Amniotic stem cell (primary cell): ENCODE measurements at regions not wholly inside any gene's neighbourhood (a gene's known extent, or its start where the extent isn't known, plus 50 kb on each side); places are given as distances from the start of the nearest gene placed in this dataset.

Experiments
- DNase-seq: peaks from one replicate; lab custom pipeline; 2025; lab: John Stamatoyannopoulos, UW

GRCh38 chr18:55780586-55781071 is 192.6 kb upstream of the TCF4 start:
- DNase-seq = no peak

DNA sequence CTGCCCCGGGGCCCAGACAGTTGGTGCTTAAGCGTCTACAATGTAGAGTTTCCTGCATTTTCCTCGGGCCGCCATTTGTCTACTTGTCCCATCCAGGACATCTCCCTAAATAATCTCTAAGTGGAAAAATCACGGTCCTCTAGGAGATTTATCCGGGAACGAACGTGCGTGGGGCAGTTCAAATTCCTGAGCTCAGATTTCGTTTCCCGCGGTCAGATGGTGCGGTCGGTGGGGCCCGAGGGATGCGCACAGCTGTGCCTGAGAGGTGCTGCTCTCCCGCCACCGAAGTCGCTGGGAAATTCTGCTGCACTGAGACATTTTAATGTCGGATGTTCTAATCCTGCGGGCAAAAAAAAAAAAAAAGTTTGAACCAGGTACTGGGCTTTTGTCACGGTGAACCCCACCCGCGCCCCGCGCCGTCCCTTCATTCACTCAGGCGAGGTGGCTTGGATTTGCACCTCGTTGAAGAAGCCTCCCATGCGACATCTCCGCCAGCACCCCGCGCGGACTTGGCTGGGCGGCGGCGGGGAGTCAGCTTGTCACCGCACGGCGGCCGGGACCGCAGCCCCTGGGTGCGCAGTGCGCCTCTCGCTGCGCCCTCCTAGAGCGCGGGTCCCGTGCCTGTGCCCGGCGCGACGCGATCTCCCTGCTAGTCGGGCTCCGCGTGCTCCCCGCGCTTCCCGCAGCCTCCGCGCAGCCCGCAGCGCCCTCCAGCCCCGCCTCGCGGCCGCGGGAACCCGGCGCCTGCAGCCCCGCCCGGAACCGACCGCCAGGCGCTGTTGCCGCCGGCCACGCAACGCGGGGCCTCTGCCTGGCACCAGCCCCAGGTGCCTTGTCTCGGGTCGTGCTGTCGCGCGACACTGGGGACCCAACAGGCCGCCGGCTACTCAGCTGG is 191.9 kb upstream of the TCF4 start:
- no peak for DNase-seq

GRCh38 chr18:55778788-55779690 is 191.0 kb upstream of the TCF4 start:
- DNase-seq = no peak

GRCh38 chr18:55777666-55778304 is 189.8 kb upstream of the TCF4 start:
- no peak for DNase-seq

DNA sequence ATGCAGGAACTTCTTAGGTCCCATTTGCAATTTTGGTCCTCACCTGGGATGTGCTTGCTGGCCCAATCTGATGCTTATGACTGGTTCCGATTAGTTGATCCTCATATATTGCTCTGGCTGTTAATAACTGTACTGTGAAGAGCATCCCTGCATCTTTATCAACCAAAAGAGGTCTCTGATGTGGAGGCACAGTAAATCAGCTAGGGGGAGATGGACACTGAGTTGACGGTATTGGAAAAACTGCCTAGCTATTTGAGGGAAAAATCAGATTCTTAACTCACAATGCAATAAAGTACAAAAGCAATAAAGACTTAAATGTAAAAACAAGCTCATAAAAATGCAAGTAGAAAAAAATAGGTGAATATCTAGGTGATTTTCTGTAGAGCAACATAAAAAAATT is 188.0 kb upstream of the TCF4 start:
- DNase-seq = no peak

GRCh38 chr18:55774505-55774904 is 186.5 kb upstream of the TCF4 start:
- DNase-seq = no peak

DNA sequence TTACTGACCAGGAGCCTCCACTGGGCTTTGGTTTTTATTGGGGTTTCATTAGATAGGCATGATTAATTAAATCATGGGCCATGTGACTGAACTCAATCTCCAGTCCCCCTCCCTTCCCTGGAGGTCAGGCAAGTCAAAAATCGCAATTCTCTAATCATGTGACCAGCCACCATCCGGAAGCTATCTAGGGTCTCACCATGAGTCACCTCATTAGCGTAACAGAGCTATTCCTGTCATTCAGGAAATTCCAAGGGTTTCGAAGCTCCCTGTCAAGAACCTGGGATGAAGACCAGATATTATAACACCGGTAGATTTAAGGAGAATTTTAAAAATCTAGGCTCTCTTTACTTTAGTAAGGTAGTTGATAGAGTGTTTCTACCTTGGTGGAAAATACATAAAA is 180.3 kb upstream of the TCF4 start:
- no peak for DNase-seq

GRCh38 chr18:55764386-55764785 is 176.4 kb upstream of the TCF4 start:
- DNase-seq = no peak

GRCh38 chr18:55763805-55764204 is 175.8 kb upstream of the TCF4 start:
- no peak for DNase-seq

DNA sequence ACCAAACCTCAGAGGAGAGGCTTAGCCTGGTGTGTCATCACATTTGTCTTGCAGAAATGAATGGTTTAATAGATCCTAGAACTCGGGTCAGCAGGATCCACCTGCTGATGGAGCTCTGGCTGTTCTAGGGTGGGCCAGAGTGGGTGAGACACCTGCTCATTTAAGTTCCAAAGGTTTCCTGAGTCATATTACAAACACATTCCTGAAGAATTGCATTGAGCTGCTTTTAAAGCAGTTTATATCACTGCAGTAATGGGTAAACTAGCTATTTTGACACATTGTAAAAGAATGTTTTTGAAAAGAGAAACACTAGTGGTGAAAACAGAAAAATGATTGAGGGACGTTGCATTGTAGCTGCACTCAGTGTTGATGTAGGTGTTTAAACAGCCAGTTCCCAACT is 175.3 kb upstream of the TCF4 start:
- no peak for DNase-seq

- DNase-seq = no peak
Observed at GRCh38 chr18:55762424-55762823, 174.4 kb upstream of the TCF4 start.

- no peak for DNase-seq
Observed at GRCh38 chr18:55753643-55754263, 165.8 kb upstream of the TCF4 start.

DNA sequence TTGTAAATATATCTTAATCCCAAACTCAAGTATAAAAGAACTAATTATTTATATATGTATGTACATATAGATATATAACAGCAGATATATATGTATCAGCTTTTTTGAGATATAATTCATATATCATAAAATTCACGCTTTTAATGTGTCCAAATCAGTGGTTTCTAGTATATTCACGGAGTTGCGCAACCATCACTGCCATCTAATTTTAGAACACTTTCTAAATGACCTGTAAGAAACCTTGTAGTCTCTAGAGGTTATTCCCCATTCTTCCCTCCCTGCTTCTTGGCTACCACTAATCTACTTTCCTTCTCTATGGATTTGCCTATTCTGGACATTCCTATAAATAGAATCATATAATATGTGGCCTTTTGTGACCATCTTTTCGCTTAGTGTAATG is 163.5 kb upstream of the TCF4 start:
- DNase-seq = no peak

GRCh38 chr18:55748227-55748738 is 160.3 kb upstream of the TCF4 start:
- no peak for DNase-seq

- no peak for DNase-seq
Observed at GRCh38 chr18:55744206-55744605, 156.2 kb upstream of the TCF4 start.

DNA sequence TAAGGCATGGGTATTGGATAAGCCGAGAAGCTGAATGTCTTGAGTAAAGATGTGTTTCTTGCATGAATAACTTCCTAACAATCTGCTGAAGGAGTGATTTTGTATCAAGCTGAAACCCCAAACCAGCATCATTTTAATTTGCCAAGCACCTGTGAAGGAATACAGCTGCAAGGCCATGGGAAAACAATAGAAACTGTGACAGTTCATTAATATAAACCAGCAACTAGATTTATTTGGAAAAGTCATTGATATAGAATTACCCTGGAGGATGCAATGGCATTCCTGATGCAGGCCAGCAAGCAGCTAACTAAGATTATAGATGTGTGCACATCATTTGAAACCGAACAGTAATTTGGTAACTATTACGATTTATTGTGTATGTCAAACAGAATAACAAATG is 155.7 kb upstream of the TCF4 start:
- no peak for DNase-seq

- DNase-seq = no peak
Observed at GRCh38 chr18:55743133-55743532, 155.1 kb upstream of the TCF4 start.

DNA sequence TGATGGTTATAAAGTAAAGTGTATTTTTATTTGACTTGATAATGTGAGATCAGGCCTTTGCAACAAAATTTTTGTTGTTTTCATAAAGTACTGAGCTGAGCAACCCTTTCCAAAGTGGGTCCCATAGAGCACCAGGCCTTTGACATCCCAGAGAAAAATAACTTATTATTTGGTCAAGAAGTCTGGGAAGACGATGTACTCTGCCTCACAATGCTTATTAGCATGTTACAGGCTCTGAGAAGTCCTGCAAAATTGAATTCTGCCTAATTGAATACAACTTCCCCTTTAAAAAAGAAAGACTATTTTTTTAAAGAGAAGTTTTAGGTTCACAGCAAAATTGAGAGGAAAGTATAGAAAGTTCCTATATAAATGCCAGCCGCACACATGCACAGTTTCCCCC is 151.5 kb upstream of the TCF4 start:
- no peak for DNase-seq

DNA sequence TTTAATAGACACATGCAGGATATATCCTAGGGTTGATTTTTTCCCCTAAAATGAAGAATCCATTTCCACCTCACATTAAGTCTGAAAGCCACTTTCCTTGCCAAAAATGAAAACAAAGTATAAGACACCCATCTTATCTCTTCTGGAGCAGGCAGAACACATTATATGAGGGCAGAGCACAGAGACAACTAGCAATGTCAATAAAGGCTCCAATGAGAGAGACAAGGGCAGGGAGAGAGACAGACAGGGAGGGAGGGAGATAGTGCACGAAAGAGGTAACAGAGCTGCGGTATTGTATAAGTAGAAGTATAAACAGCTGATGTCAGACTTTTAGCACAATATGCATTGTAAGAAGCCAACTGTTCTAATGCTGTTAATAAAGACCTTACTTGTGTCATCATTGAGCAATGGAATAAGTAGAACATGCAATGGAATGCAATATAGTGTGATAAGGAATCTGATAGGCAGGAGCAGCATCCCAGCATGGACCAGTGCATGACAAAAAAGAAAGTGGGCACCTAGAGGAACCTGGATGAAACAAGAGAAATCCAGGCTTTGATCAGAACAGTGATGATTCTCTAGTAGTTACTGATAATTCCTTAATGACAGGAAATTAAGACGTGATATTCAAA is 150.6 kb upstream of the TCF4 start:
- DNase-seq = no peak

DNA sequence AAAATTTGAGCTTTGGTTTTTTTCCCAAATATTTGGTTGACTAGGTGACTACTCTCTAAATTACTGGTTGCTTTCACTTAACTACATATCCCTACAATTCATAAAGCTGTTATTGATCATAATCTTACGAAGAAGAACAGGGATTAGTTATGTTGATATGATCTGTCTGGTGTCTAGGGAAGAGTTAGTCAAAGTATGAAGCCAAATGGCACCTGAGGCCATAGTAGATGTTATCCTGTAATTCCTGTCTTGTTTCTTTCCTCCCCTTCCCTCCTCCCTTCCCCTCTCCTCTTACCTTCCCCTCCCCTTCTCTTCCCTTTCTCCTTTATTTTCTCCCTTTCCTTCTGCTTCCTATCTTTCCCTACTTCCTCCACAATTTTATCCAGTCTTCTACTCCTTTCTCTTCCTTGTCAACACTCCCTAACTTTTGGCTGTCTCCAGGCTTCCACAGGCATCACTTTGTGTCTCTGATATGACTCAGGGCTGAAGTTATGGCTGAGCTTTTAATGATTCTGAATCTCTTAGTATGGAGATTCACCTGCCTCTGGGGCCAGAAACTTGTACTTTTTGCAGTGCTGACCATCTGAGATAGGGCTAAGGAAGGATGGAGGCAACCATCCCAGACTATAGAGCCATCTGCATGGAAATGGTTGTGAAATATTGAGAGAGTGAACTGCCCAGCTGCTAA is 149.9 kb upstream of the TCF4 start:
- DNase-seq = no peak

GRCh38 chr18:55737266-55737665 is 149.3 kb upstream of the TCF4 start:
- DNase-seq = no peak
